ENCODE measurements at regions not wholly inside any gene's neighbourhood (a gene's known extent, or its start where the extent isn't known, plus 50 kb on each side); places are given as distances from the start of the nearest gene placed in this dataset.

GRCh38 chr11:21653951-21654421, 538.9 kb upstream of the ANO5 start:
- no peak for TF ChIP-seq ZSCAN30 (tag by site-specific recombination; IDR thresholded peaks at IDR 0.05)
- no peak for TF ChIP-seq ZNF146 (tag by site-specific recombination; IDR thresholded peaks at IDR 0.05)
- TF ChIP-seq ZNF280D (tag by site-specific recombination; IDR thresholded peaks at IDR 0.05) = no peak
- TF ChIP-seq BCL11B (tag by site-specific recombination; IDR thresholded peaks at IDR 0.05; ENCODE audit: low read depth) = no peak
- TF ChIP-seq CTCF (tag by site-specific recombination; IDR thresholded peaks at IDR 0.05) = no peak
- no peak for TF ChIP-seq ELK4 (IDR thresholded peaks at IDR 0.05; ENCODE audit: borderline replicate concordance, low read depth, low read length)
- TF ChIP-seq AEBP2 (tag by site-specific recombination; IDR thresholded peaks at IDR 0.05; ENCODE audit: borderline replicate concordance) = no peak
- no peak for TF ChIP-seq MEIS1 (CRISPR knock-in tag; IDR thresholded peaks at IDR 0.05; ENCODE audit: borderline replicate concordance)
- no peak for TF ChIP-seq EGR2 (tag by site-specific recombination; IDR thresholded peaks at IDR 0.05; ENCODE audit: low read depth)
- TF ChIP-seq ZNF121 (tag by site-specific recombination; IDR thresholded peaks at IDR 0.05) = no peak
- no peak for TF ChIP-seq ZNF692 (tag by site-specific recombination; IDR thresholded peaks at IDR 0.05)
- no peak for TF ChIP-seq SALL2 (tag by site-specific recombination; IDR thresholded peaks at IDR 0.05; ENCODE audit: borderline replicate concordance)
- TF ChIP-seq ZNF704 (tag by site-specific recombination; IDR thresholded peaks at IDR 0.05) = no peak
- TF ChIP-seq ZNF223 (tag by site-specific recombination; IDR thresholded peaks at IDR 0.05) = no peak

Data from HEK293 (cell line).